ENCODE measurements at regions not wholly inside any gene's neighbourhood (a gene's known extent, or its start where the extent isn't known, plus 50 kb on each side); places are given as distances from the start of the nearest gene placed in this dataset.

- H3K4me2 ChIP-seq (replicated peaks; ENCODE audit: extremely low read depth, low read length, poor library complexity, severe bottlenecking) = no peak overlapping the region
- no peaks in the 10 kb centered on the region for H3K4me1 ChIP-seq (ENCODE audit: control insufficient read depth in 1 of 2, insufficient read depth in 2 of 2, low read length in 2 of 2)
- no peak overlapping the region for H2AFZ ChIP-seq (ENCODE audit: insufficient read depth, low read depth, low read length, poor library complexity, severe bottlenecking)
- Mint-ChIP-seq H3K27ac (no peak overlapping the region), H3K36me3 (no peaks in the 10 kb centered on the region), H3K9me3 (no peaks in the 10 kb centered on the region), H3K4me1 (no peaks in the 10 kb centered on the region), H3K27me3 (ENCODE audit: low read depth in 3 of 3) (no peaks in the 10 kb centered on the region), H3K4me3 (no peak overlapping the region)
- no peak for DNase-seq
- intact Hi-C loops (cut with micrococcal nuclease) = no loop called here
- no peaks in the 10 kb centered on the region for H3K9me3 ChIP-seq (replicated peaks in 1 of 2; ENCODE audit: control insufficient read depth in 1 of 2, insufficient read depth in 1 of 2, low read length in 2 of 2)
- no peak overlapping the region for H3K27ac ChIP-seq (ENCODE audit: low read depth in 1 of 2, low read length in 2 of 2)
- no peak overlapping the region for H3K9ac ChIP-seq (ENCODE audit: insufficient read depth, low read length, poor library complexity, severe bottlenecking)
- no peaks in the 10 kb centered on the region for H3K36me3 ChIP-seq (replicated peaks in 1 of 2; ENCODE audit: control insufficient read depth in 1 of 2, insufficient read depth in 2 of 2, low read length in 2 of 2)
- WGBS (ENCODE audit: insufficient coverage) = no CpG with 5 or more reads among the region's 1 CpG
- no peak overlapping the region for H3K4me3 ChIP-seq (replicated peaks in 1 of 3; ENCODE audit: low read depth in 2 of 3, low read length in 3 of 3)
- H3K79me2 ChIP-seq (ENCODE audit: insufficient read depth, low read length) = no peaks in the 10 kb centered on the region
- no peak for TF ChIP-seq CTCF (IDR thresholded peaks at IDR 0.05)
- H4K20me1 ChIP-seq (ENCODE audit: insufficient read depth, low read length) = no peaks in the 10 kb centered on the region
- no peaks in the 10 kb centered on the region for H3K27me3 ChIP-seq (ENCODE audit: control insufficient read depth in 2 of 2, insufficient read depth in 2 of 2, low read length in 2 of 2)
Measured at GRCh38 chr6:95186710-95187109, 390.6 kb upstream of the MANEA start.

- WGBS (ENCODE audit: insufficient coverage) = 63% methylated on average over 2 of the region's 3 CpGs
- Histone ChIP-seq H3K9me3 (replicated peaks in 1 of 2; ENCODE audit: control insufficient read depth in 1 of 2, insufficient read depth in 1 of 2, low read length in 2 of 2) (no peaks in the 10 kb centered on the region), H3K4me2 (replicated peaks; ENCODE audit: extremely low read depth, low read length, poor library complexity, severe bottlenecking) (no peak overlapping the region), H3K4me3 (replicated peaks in 1 of 3; ENCODE audit: low read depth in 2 of 3, low read length in 3 of 3) (no peak overlapping the region), H4K20me1 (ENCODE audit: insufficient read depth, low read length) (no peaks in the 10 kb centered on the region), H3K4me1 (ENCODE audit: control insufficient read depth in 1 of 2, insufficient read depth in 2 of 2, low read length in 2 of 2) (no peaks in the 10 kb centered on the region), H3K36me3 (replicated peaks in 1 of 2; ENCODE audit: control insufficient read depth in 1 of 2, insufficient read depth in 2 of 2, low read length in 2 of 2) (no peaks in the 10 kb centered on the region), H2AFZ (ENCODE audit: insufficient read depth, low read depth, low read length, poor library complexity, severe bottlenecking) (no peak overlapping the region), H3K9ac (ENCODE audit: insufficient read depth, low read length, poor library complexity, severe bottlenecking) (no peak overlapping the region), H3K27me3 (ENCODE audit: control insufficient read depth in 2 of 2, insufficient read depth in 2 of 2, low read length in 2 of 2) (no peaks in the 10 kb centered on the region), H3K79me2 (ENCODE audit: insufficient read depth, low read length) (no peaks in the 10 kb centered on the region), H3K27ac (ENCODE audit: low read depth in 1 of 2, low read length in 2 of 2) (no peak overlapping the region)
- Mint-ChIP-seq H3K4me3 (no peak overlapping the region), H3K9me3 (peaks cover 0 to 2% (median 0%) of the 10 kb centered on the region in 7 donors), H3K27me3 (ENCODE audit: low read depth in 3 of 3) (peaks cover 0 to 1% (median 0%) of the 10 kb centered on the region in 3 donors), H3K4me1 (no peaks in the 10 kb centered on the region), H3K27ac (no peak overlapping the region), H3K36me3 (no peaks in the 10 kb centered on the region)
- DNase-seq = no peak
- intact Hi-C loops (cut with micrococcal nuclease) = no loop called here
- no peak for TF ChIP-seq CTCF (IDR thresholded peaks at IDR 0.05)
Measured at GRCh38 chr6:95197590-95197989, 379.7 kb upstream of the MANEA start.

Measured in CD14-positive monocyte (primary cell).